H1 (cell line): ENCODE measurements at regions not wholly inside any gene's neighbourhood (a gene's known extent, or its start where the extent isn't known, plus 50 kb on each side); places are given as distances from the start of the nearest gene placed in this dataset.

Experiments used
- CEBPB ChIP-seq: IDR thresholded peaks from 2 replicates; pipeline ENCODE4 v1.6.1; 2012; ENCODE audit warnings: low read depth, low read length
- CTCF ChIP-seq, 3 experiments: IDR thresholded peaks; 1 replicate in 2 of 3; 2 replicates in 1 of 3; pipeline versions ENCODE4 v1.5.1 to v1.6.1; 2011; ENCODE audit warnings: low read length in 3 of 3, mild to moderate bottlenecking in 3 of 3, inconsistent platforms in 2 of 3, low read depth in 1 of 3, moderate library complexity in 1 of 3; ENCODE audit not compliant: insufficient read depth in 1 of 3; ENCODE audit errors: control extremely low read depth in 1 of 3
- EZH2 ChIP-seq: fragments of 200-600 bp; sonication (generic); IDR thresholded peaks from 2 replicates; pipeline ENCODE4 v1.7.1; 2012; ENCODE audit warnings: low read depth, mild to moderate bottlenecking, moderate library complexity, low read length, inconsistent platforms; ENCODE audit not compliant: severe bottlenecking
- HDAC2 ChIP-seq, 2 experiments: fragments of 300-600 bp in 1 of 2; sonication (generic) in 1 of 2; IDR thresholded peaks; 2 replicates each; pipeline ENCODE4 v1.6.1; 2011 to 2012; ENCODE audit warnings: low read depth in 2 of 2, low read length in 2 of 2, mild to moderate bottlenecking in 2 of 2, moderate library complexity in 2 of 2, borderline replicate concordance in 1 of 2, inconsistent platforms in 1 of 2
- HDAC6 ChIP-seq: IDR thresholded peaks from one replicate; pipeline ENCODE4 v1.7.1; 2012; ENCODE audit warnings: low read depth, mild to moderate bottlenecking, inconsistent platforms, low read length, moderate library complexity
- POLR2AphosphoS5 ChIP-seq: IDR thresholded peaks from 2 replicates; pipeline ENCODE4 v1.6.1; 2011; ENCODE audit warnings: low read depth, low read length

GRCh38 chr16:51907680-51908079 is 639.3 kb downstream of the TOX3 start:
- TF ChIP-seq HDAC6 (no peak), CEBPB (no peak), EZH2 (no peak), CTCF (IDR thresholded peaks at IDR 0.05; ENCODE audit: control extremely low read depth in 1 of 3, insufficient read depth in 1 of 3, low read depth in 1 of 3, low read length in 3 of 3) (no peak), HDAC2 (IDR thresholded peaks at IDR 0.05; ENCODE audit: borderline replicate concordance in 1 of 2, low read depth in 2 of 2, low read length in 2 of 2) (no peak), POLR2AphosphoS5 (no peak)
